GM12892 (cell line): ENCODE measurements at regions not wholly inside any gene's neighbourhood (a gene's known extent, or its start where the extent isn't known, plus 50 kb on each side); places are given as distances from the start of the nearest gene placed in this dataset.

ENCODE experiments used
- POLR2A ChIP-seq: IDR thresholded peaks from 2 replicates; pipeline ENCODE4 v1.6.1; 2011; ENCODE audit warnings: low read depth, low read length, control low read depth
- POLR2AphosphoS5 ChIP-seq: IDR thresholded peaks from 2 replicates; pipeline ENCODE4 v1.6.1; 2011; ENCODE audit warnings: low read depth, low read length, control low read depth

DNA sequence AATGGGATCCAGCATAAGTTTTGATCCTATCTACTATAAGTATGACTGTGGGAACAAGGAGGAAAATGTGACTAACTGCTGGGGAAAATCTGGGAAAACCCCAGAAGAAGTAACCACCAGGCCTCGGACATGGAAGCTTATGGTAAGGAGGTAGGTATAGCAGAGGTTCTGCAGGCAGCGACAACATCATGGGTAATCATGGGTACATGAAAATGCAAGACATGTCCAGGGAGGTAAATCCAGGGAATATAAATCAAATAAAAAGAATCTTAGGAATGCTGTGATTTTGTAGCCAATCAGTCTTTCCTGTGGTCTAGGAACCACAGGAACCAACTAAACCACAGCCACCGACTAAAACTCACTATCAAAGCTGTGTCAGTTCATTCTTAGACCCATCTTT is 168.3 kb upstream of the NPY start:
- no peak for TF ChIP-seq POLR2A
- no peak for TF ChIP-seq POLR2AphosphoS5
